H9 (cell line): ENCODE measurements at regions not wholly inside any gene's neighbourhood (a gene's known extent, or its start where the extent isn't known, plus 50 kb on each side); places are given as distances from the start of the nearest gene placed in this dataset.

ENCODE experiments used
- DNase-seq: peaks from one replicate; pipeline ENCODE4 v3.0.0-alpha.2; 2017
- H2AFZ ChIP-seq: one replicate; pipeline ENCODE4 v1.6.1; 2013; ENCODE audit warnings: mild to moderate bottlenecking, low read length, control low read depth, moderate library complexity
- H2AK5ac ChIP-seq: 2 replicates; pipeline ENCODE4 v1.6.1; 2013; ENCODE audit warnings: low read length, control low read depth, mixed read lengths; ENCODE audit not compliant: insufficient read length
- H2BK120ac ChIP-seq: one replicate; pipeline ENCODE4 v1.6.1; 2013; ENCODE audit warnings: low read depth, mild to moderate bottlenecking, low read length, control low read depth, inconsistent platforms; ENCODE audit not compliant: poor library complexity, severe bottlenecking
- H2BK12ac ChIP-seq: 2 replicates; pipeline ENCODE4 v1.6.1; 2013; ENCODE audit warnings: low read length, control low read depth, mixed read lengths, low read depth; ENCODE audit not compliant: insufficient read length
- H2BK15ac ChIP-seq: 2 replicates; pipeline ENCODE4 v1.6.1; 2013; ENCODE audit warnings: low read depth, low read length, control low read depth
- H2BK20ac ChIP-seq: one replicate; pipeline ENCODE4 v1.6.1; 2013; ENCODE audit warnings: low read depth, mild to moderate bottlenecking, low read length, control low read depth, inconsistent platforms; ENCODE audit not compliant: poor library complexity, severe bottlenecking
- H2BK5ac ChIP-seq: 2 replicates; pipeline ENCODE4 v1.6.1; 2013; ENCODE audit warnings: low read length, control low read depth, mixed read lengths; ENCODE audit not compliant: insufficient read length
- H3K14ac ChIP-seq: 2 replicates; pipeline ENCODE4 v1.6.1; 2013; ENCODE audit warnings: low read length, control low read depth; ENCODE audit not compliant: insufficient read depth
- H3K18ac ChIP-seq: 2 replicates; pipeline ENCODE4 v1.6.1; 2013; ENCODE audit warnings: low read depth, mild to moderate bottlenecking, mixed read lengths, low read length, control low read depth; ENCODE audit not compliant: insufficient read length
- H3K23ac ChIP-seq: 2 replicates; pipeline ENCODE4 v1.6.1; 2013; ENCODE audit warnings: low read length, control low read depth, mixed read lengths, low read depth; ENCODE audit not compliant: insufficient read length
- H3K23me2 ChIP-seq: 2 replicates; pipeline ENCODE4 v1.6.1; 2013; ENCODE audit warnings: low read depth, mild to moderate bottlenecking, mixed read lengths, low read length, control low read depth; ENCODE audit not compliant: insufficient read length, poor library complexity, severe bottlenecking
- H3K27ac ChIP-seq: 2 replicates; pipeline ENCODE4 v1.5.1; 2013; ENCODE audit warnings: low read length, control low read depth, mixed read lengths, low read depth; ENCODE audit not compliant: insufficient read length
- H3K27me3 ChIP-seq: 2 replicates; pipeline ENCODE4 v1.6.1; 2013; ENCODE audit warnings: low read length, control low read depth, inconsistent platforms; ENCODE audit not compliant: insufficient read depth
- H3K4ac ChIP-seq: 2 replicates; pipeline ENCODE4 v1.6.1; 2013; ENCODE audit warnings: low read depth, mild to moderate bottlenecking, control low read depth, inconsistent platforms, low read length, moderate library complexity
- H3K4me1 ChIP-seq: 2 replicates; pipeline ENCODE4 v1.6.1; 2013; ENCODE audit warnings: low read length, control low read depth, inconsistent platforms; ENCODE audit not compliant: insufficient read depth
- H3K4me2 ChIP-seq: 2 replicates; pipeline ENCODE4 v1.6.1; 2013; ENCODE audit warnings: low read length, control low read depth, mixed read lengths; ENCODE audit not compliant: insufficient read length, insufficient read depth
- H3K56ac ChIP-seq: 2 replicates; pipeline ENCODE4 v1.6.1; 2013; ENCODE audit warnings: low read depth, mild to moderate bottlenecking, mixed read lengths, low read length, control low read depth; ENCODE audit not compliant: insufficient read length
- H3K79me1 ChIP-seq: 2 replicates; pipeline ENCODE4 v1.6.1; 2013; ENCODE audit warnings: low read depth, mild to moderate bottlenecking, moderate library complexity, low read length, control low read depth, inconsistent platforms; ENCODE audit not compliant: insufficient read depth, poor library complexity, severe bottlenecking
- H3K79me2 ChIP-seq: 2 replicates; pipeline ENCODE4 v1.6.1; 2013; ENCODE audit warnings: low read length, control low read depth, inconsistent platforms; ENCODE audit not compliant: insufficient read depth
- H3K9ac ChIP-seq: 2 replicates; pipeline ENCODE4 v1.6.1; 2013; ENCODE audit warnings: low read length, control low read depth, mixed read lengths; ENCODE audit not compliant: insufficient read length; ENCODE audit errors: extremely low read depth
- H3K9me3 ChIP-seq: one replicate; pipeline ENCODE4 v1.6.1; 2013; ENCODE audit warnings: low read depth, low read length, inconsistent platforms; ENCODE audit not compliant: control insufficient read depth
- H3T11ph ChIP-seq: one replicate; pipeline ENCODE4 v1.6.1; 2013; ENCODE audit warnings: mild to moderate bottlenecking, low read length, control low read depth, inconsistent platforms
- H4K20me1 ChIP-seq: one replicate; pipeline ENCODE4 v1.6.1; 2013; ENCODE audit not compliant: control insufficient read depth, insufficient read length, insufficient read depth
- H4K5ac ChIP-seq: 2 replicates; pipeline ENCODE4 v1.6.1; 2013; ENCODE audit warnings: low read depth, mild to moderate bottlenecking, mixed read lengths, low read length, control low read depth; ENCODE audit not compliant: insufficient read length
- H4K8ac ChIP-seq: replicated peaks from 2 replicates; pipeline ENCODE4 v1.6.1; 2013; ENCODE audit warnings: low read length, control low read depth, mixed read lengths, low read depth; ENCODE audit not compliant: insufficient read length
- H4K91ac ChIP-seq: 2 replicates; pipeline ENCODE4 v1.6.1; 2013; ENCODE audit warnings: low read depth, mild to moderate bottlenecking, moderate library complexity, mixed read lengths, low read length, control low read depth; ENCODE audit not compliant: insufficient read length
- H3K27ac Mint-ChIP-seq, 3 experiments: 2 replicates in 2 of 3; 3 replicates in 1 of 3; pipeline ENCODE4 v1.8.0; 2020 to 2021; ENCODE audit warnings: mixed read lengths in 3 of 3, mild to moderate bottlenecking in 1 of 3, moderate library complexity in 1 of 3
- H3K27me3 Mint-ChIP-seq: 2 replicates; pipeline ENCODE4 v1.8.0; 2021; ENCODE audit warnings: low read depth, mild to moderate bottlenecking, moderate library complexity, mixed read lengths
- H3K36me3 Mint-ChIP-seq, 3 experiments: 2 replicates in 2 of 3; 3 replicates in 1 of 3; pipeline ENCODE4 v1.8.0; 2020 to 2021; ENCODE audit warnings: low read depth in 3 of 3, mixed read lengths in 3 of 3; ENCODE audit not compliant: insufficient read depth in 1 of 3
- H3K4me1 Mint-ChIP-seq, 2 experiments: 2 replicates each; pipeline ENCODE4 v1.8.0; 2020; ENCODE audit warnings: mixed read lengths in 2 of 2
- H3K4me3 Mint-ChIP-seq, 2 experiments: 2 replicates in 1 of 2; 3 replicates in 1 of 2; pipeline ENCODE4 v1.8.0; 2020 to 2021; ENCODE audit warnings: mild to moderate bottlenecking in 2 of 2, mixed read lengths in 2 of 2, moderate library complexity in 1 of 2
- H3K9me3 Mint-ChIP-seq, 2 experiments: 2 replicates in 1 of 2; 3 replicates in 1 of 2; pipeline ENCODE4 v1.8.0; 2020; ENCODE audit warnings: mild to moderate bottlenecking in 2 of 2, mixed read lengths in 2 of 2, moderate library complexity in 1 of 2
- WGBS: extraction: QIAGEN DNeasy Blood & Tissue Kit; methylation state at CpG from one replicate; pipeline ENCODE4 v1.1.7; 2013; ENCODE audit warnings: missing lambda C conversion rate, low lambda C conversion rate, mixed read lengths; ENCODE audit not compliant: insufficient read length; ENCODE audit errors: extremely low coverage; 5-methylcytosine and 5-hydroxymethylcytosine counted together
- TF ChIP-seq, protein P1 (sequence below): fragments of 200-600 bp; sonication (generic); conservative IDR thresholded peaks from 3 replicates; pipeline ENCODE4 v1.8.0; 2021; ENCODE audit warnings: antibody characterized with exemption, mild to moderate bottlenecking

DNA sequence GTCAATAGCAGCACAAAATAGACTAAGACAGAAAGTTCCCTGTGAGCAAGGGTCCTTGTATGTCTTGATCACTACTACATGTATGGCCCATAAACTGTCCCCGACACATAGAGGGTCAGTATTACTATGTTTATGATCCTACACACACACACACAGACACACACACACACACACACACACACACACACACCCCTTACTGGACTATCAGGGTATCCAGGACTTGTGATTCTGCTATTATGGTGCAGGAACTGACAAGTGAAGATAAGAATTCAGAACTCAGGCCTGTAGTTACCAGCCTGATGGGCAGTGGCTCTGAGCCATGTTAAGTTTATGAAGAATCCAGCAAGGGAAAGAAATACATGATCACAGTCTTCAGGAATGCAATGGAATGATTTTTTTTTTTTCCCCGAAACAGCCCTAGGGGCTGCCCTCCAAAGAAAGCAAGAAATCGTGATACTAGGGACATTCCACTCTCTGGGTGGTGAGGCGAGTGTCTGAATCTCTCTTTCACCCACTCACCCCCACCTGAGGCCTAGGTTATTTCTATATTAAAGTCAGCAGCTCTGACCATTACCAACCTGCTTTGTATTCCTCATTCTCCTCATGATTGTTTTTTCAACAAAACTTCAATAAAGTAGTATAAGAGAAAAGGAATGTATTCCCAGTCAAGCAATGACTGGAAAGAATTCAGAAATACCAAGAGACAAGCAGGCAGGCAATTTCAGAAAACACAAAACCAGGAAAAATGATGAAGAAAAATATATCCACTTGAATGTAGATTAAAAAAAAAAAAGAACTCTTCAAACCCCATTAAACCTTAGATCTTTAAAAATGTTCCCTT, 105.8 kb downstream of the AVPR1A start:
- no peak overlapping the region for H3K27ac ChIP-seq
- H3K9me3 ChIP-seq = no peaks in the 10 kb centered on the region
- no peak overlapping the region for H3K4me3 Mint-ChIP-seq
- TF ChIP-seq, protein P1, sequence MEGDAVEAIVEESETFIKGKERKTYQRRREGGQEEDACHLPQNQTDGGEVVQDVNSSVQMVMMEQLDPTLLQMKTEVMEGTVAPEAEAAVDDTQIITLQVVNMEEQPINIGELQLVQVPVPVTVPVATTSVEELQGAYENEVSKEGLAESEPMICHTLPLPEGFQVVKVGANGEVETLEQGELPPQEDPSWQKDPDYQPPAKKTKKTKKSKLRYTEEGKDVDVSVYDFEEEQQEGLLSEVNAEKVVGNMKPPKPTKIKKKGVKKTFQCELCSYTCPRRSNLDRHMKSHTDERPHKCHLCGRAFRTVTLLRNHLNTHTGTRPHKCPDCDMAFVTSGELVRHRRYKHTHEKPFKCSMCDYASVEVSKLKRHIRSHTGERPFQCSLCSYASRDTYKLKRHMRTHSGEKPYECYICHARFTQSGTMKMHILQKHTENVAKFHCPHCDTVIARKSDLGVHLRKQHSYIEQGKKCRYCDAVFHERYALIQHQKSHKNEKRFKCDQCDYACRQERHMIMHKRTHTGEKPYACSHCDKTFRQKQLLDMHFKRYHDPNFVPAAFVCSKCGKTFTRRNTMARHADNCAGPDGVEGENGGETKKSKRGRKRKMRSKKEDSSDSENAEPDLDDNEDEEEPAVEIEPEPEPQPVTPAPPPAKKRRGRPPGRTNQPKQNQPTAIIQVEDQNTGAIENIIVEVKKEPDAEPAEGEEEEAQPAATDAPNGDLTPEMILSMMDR = no peak
- no peak for DNase-seq
- no CpG with 5 or more reads among the region's 4 CpGs for WGBS
- H2BK5ac ChIP-seq = no peak overlapping the region
- no peak overlapping the region for H2AFZ ChIP-seq
- no peak overlapping the region for H3K56ac ChIP-seq
- no peaks in the 10 kb centered on the region for H3K9me3 Mint-ChIP-seq
- H3K4ac ChIP-seq = no peak overlapping the region
- no peaks in the 10 kb centered on the region for H3K27me3 ChIP-seq
- no peak overlapping the region for H3K14ac ChIP-seq
- H4K8ac ChIP-seq = no peak overlapping the region
- no peak overlapping the region for H3K18ac ChIP-seq
- H3K23ac ChIP-seq = no peak overlapping the region
- no peaks in the 10 kb centered on the region for H4K20me1 ChIP-seq
- H3K4me2 ChIP-seq = no peak overlapping the region
- H3K23me2 ChIP-seq = no peaks in the 10 kb centered on the region
- no peak overlapping the region for H3T11ph ChIP-seq
- H3K9ac ChIP-seq = no peak overlapping the region
- no peaks in the 10 kb centered on the region for H3K27me3 Mint-ChIP-seq
- no peak overlapping the region for H2BK15ac ChIP-seq
- H2BK120ac ChIP-seq = no peak overlapping the region
- no peak overlapping the region for H4K5ac ChIP-seq
- no peaks in the 10 kb centered on the region for H3K4me1 Mint-ChIP-seq
- H2AK5ac ChIP-seq = no peak overlapping the region
- no peaks in the 10 kb centered on the region for H3K4me1 ChIP-seq
- H2BK12ac ChIP-seq = no peak overlapping the region
- no peak overlapping the region for H2BK20ac ChIP-seq
- H4K91ac ChIP-seq = no peak overlapping the region
- H3K79me1 ChIP-seq = no peaks in the 10 kb centered on the region
- H3K27ac Mint-ChIP-seq = no peak overlapping the region
- no peaks in the 10 kb centered on the region for H3K36me3 Mint-ChIP-seq
- H3K79me2 ChIP-seq = no peaks in the 10 kb centered on the region
